NAMALWA (cell line): ENCODE measurements at regions not wholly inside any gene's neighbourhood (a gene's known extent, or its start where the extent isn't known, plus 50 kb on each side); places are given as distances from the start of the nearest gene placed in this dataset.

ENCODE experiments used
- DNase-seq: peaks from one replicate; pipeline ENCODE4 v3.0.0-alpha.2; 2015; ENCODE audit warnings: low spot score

GRCh38 chr6:152905551-152906299 lies 77.1 kb downstream of the FBXO5 start:
- DNase-seq: no peak

GRCh38 chr6:152909241-152909640 lies 73.6 kb downstream of the FBXO5 start:
- DNase-seq: no peak

- no peak for DNase-seq
Observed at GRCh38 chr6:152916035-152916434, 66.8 kb downstream of the FBXO5 start.

GRCh38 chr6:152918991-152919390 lies 63.9 kb downstream of the FBXO5 start:
- no peak for DNase-seq

- no peak for DNase-seq
Observed at GRCh38 chr6:152920016-152920415, 62.8 kb downstream of the FBXO5 start.
